ENCODE measurements at regions not wholly inside any gene's neighbourhood (a gene's known extent, or its start where the extent isn't known, plus 50 kb on each side); places are given as distances from the start of the nearest gene placed in this dataset.

GRCh38 chr6:104239971-104240370 lies 619.7 kb downstream of the HACE1 start:
- no peak for TF ChIP-seq ATF3 (CRISPR knock-in tag; conservative IDR thresholded peaks at IDR 0.05)
- TF ChIP-seq MAX (CRISPR knock-in tag; IDR thresholded peaks at IDR 0.05), result no peak
- no peak for TF ChIP-seq FOXP1 (CRISPR knock-in tag; IDR thresholded peaks at IDR 0.05; ENCODE audit: borderline replicate concordance)
- TF ChIP-seq CTCF (IDR thresholded peaks at IDR 0.05), result no peak

Data from WTC11 (cell line).